ENCODE measurements at regions not wholly inside any gene's neighbourhood (a gene's known extent, or its start where the extent isn't known, plus 50 kb on each side); places are given as distances from the start of the nearest gene placed in this dataset.

GRCh38 chr13:91245288-91245687, 102.2 kb upstream of the MIR17HG start:
- DNase-seq (ENCODE audit: low spot score): no peak
- no peak overlapping the region for H3K27ac ChIP-seq (ENCODE audit: low read depth in 1 of 2, low read length in 2 of 2)
- H3K4me3 ChIP-seq (ENCODE audit: low read depth in 1 of 3, low read length in 3 of 3): no peak overlapping the region
- TF ChIP-seq HNF4A (conservative IDR thresholded peaks at IDR 0.05) (no peak), REST (IDR thresholded peaks at IDR 0.05) (no peak), FOXA1 (IDR thresholded peaks at IDR 0.05) (no peak), YY1 (IDR thresholded peaks at IDR 0.05) (no peak), RAD21 (IDR thresholded peaks at IDR 0.05) (no peak), CTCF (IDR thresholded peaks at IDR 0.05; ENCODE audit: low read depth, low read length, missing input control) (no peak), JUND (IDR thresholded peaks at IDR 0.05) (no peak), RXRA (IDR thresholded peaks at IDR 0.05) (no peak)
- 79% methylated on average over 2 of the region's 2 CpGs for whole genome bisulfite sequencing
- peaks cover 0 to 3% (median under 1%) of the 10 kb centered on the region in 4 donors for H3K27me3 ChIP-seq (ENCODE audit: control insufficient read depth in 4 of 4, insufficient read depth in 4 of 4, low read length in 3 of 4)
- no peaks in the 10 kb centered on the region for H3K4me1 ChIP-seq (ENCODE audit: control insufficient read depth in 4 of 4, insufficient read depth in 4 of 4, low read length in 3 of 4)
- no peaks in the 10 kb centered on the region for H3K9me3 ChIP-seq (ENCODE audit: control insufficient read depth in 4 of 4, low read length in 3 of 4)
- no peak overlapping the region for H3K9ac ChIP-seq (ENCODE audit: low read depth in 1 of 2, low read length in 2 of 2)
- H3K36me3 ChIP-seq (ENCODE audit: control insufficient read depth in 4 of 4, insufficient read depth in 3 of 4, low read depth in 1 of 4, low read length in 3 of 4): no peaks in the 10 kb centered on the region

GRCh38 chr13:91247768-91248167, 99.7 kb upstream of the MIR17HG start:
- Histone ChIP-seq H3K27ac (ENCODE audit: low read depth in 1 of 2, low read length in 2 of 2) (no peak overlapping the region), H3K9ac (ENCODE audit: low read depth in 1 of 2, low read length in 2 of 2) (no peak overlapping the region), H3K9me3 (ENCODE audit: control insufficient read depth in 4 of 4, low read length in 3 of 4) (no peaks in the 10 kb centered on the region), H3K36me3 (ENCODE audit: control insufficient read depth in 4 of 4, insufficient read depth in 3 of 4, low read depth in 1 of 4, low read length in 3 of 4) (no peaks in the 10 kb centered on the region), H3K4me1 (ENCODE audit: control insufficient read depth in 4 of 4, insufficient read depth in 4 of 4, low read length in 3 of 4) (no peaks in the 10 kb centered on the region), H3K4me3 (ENCODE audit: low read depth in 1 of 3, low read length in 3 of 3) (no peak overlapping the region), H3K27me3 (ENCODE audit: control insufficient read depth in 4 of 4, insufficient read depth in 4 of 4, low read length in 3 of 4) (peaks cover 0 to 3% (median under 1%) of the 10 kb centered on the region in 4 donors)
- no peak for DNase-seq (ENCODE audit: low spot score)
- TF ChIP-seq FOXA1 (IDR thresholded peaks at IDR 0.05) (no peak), CTCF (IDR thresholded peaks at IDR 0.05; ENCODE audit: low read depth, low read length, missing input control) (peak; percentile 13), NR2F2 (IDR thresholded peaks at IDR 0.05) (no peak), RAD21 (IDR thresholded peaks at IDR 0.05) (peak; percentile 48 to 54)

- no peak overlapping the region for H3K27ac ChIP-seq (ENCODE audit: low read depth in 1 of 2, low read length in 2 of 2)
- no peak for DNase-seq (ENCODE audit: low spot score)
- TF ChIP-seq ZBTB33 (IDR thresholded peaks at IDR 0.05) (no peak), SP1 (IDR thresholded peaks at IDR 0.05) (no peak), NR2F2 (IDR thresholded peaks at IDR 0.05) (no peak), JUND (IDR thresholded peaks at IDR 0.05) (no peak), YY1 (IDR thresholded peaks at IDR 0.05) (no peak), REST (IDR thresholded peaks at IDR 0.05) (no peak), RAD21 (IDR thresholded peaks at IDR 0.05) (no peak), FOXA1 (IDR thresholded peaks at IDR 0.05) (no peak), HNF4G (IDR thresholded peaks at IDR 0.05) (no peak), GABPA (IDR thresholded peaks at IDR 0.05 in 1 of 2, conservative IDR thresholded peaks at IDR 0.05 in 1 of 2) (no peak), RXRA (IDR thresholded peaks at IDR 0.05) (no peak)
- no peaks in the 10 kb centered on the region for H3K36me3 ChIP-seq (ENCODE audit: control insufficient read depth in 4 of 4, insufficient read depth in 3 of 4, low read depth in 1 of 4, low read length in 3 of 4)
- WGBS: 50% methylated on average over 4 of the region's 4 CpGs
- no peak overlapping the region for H3K4me3 ChIP-seq (ENCODE audit: low read depth in 1 of 3, low read length in 3 of 3)
- peaks cover 0 to 3% (median under 1%) of the 10 kb centered on the region in 4 donors for H3K27me3 ChIP-seq (ENCODE audit: control insufficient read depth in 4 of 4, insufficient read depth in 4 of 4, low read length in 3 of 4)
- H3K9ac ChIP-seq (ENCODE audit: low read depth in 1 of 2, low read length in 2 of 2): no peak overlapping the region
- H3K9me3 ChIP-seq (ENCODE audit: control insufficient read depth in 4 of 4, low read length in 3 of 4): no peaks in the 10 kb centered on the region
- no peaks in the 10 kb centered on the region for H3K4me1 ChIP-seq (ENCODE audit: control insufficient read depth in 4 of 4, insufficient read depth in 4 of 4, low read length in 3 of 4)
Measured at GRCh38 chr13:91248249-91248648, 99.2 kb upstream of the MIR17HG start.

All from liver (tissue), 8 donors.